ENCODE measurements at regions not wholly inside any gene's neighbourhood (a gene's known extent, or its start where the extent isn't known, plus 50 kb on each side); places are given as distances from the start of the nearest gene placed in this dataset.

GRCh38 chr19:5228932-5229777, 111.5 kb downstream of the PTPRS start:
- no peak for DNase-seq (ENCODE audit: low spot score)
- TF ChIP-seq CTCF (IDR thresholded peaks at IDR 0.05; ENCODE audit: extremely low read depth, missing control alignments), result no peak

- TF ChIP-seq CTCF (IDR thresholded peaks at IDR 0.05; ENCODE audit: extremely low read depth, missing control alignments), result no peak
These were observed 112.1 kb downstream of the PTPRS start for GRCh38 chr19:5228490-5228889.

GRCh38 chr19:5225486-5226345, 114.9 kb downstream of the PTPRS start:
- DNase-seq (ENCODE audit: low spot score), result no peak
- no peak for TF ChIP-seq CTCF (IDR thresholded peaks at IDR 0.05; ENCODE audit: extremely low read depth, missing control alignments)

More at GRCh38 chr19:5228490-5228889, 112.1 kb downstream of the PTPRS start:
- DNase-seq (ENCODE audit: low spot score), result no peak

GRCh38 chr19:5224480-5224879, 116.1 kb downstream of the PTPRS start:
- TF ChIP-seq CTCF (IDR thresholded peaks at IDR 0.05; ENCODE audit: extremely low read depth, missing control alignments), result no peak
- no peak for DNase-seq (ENCODE audit: low spot score)

GRCh38 chr19:5222821-5223321, 117.7 kb downstream of the PTPRS start:
- TF ChIP-seq CTCF (IDR thresholded peaks at IDR 0.05; ENCODE audit: extremely low read depth, missing control alignments), result no peak
- no peak for DNase-seq (ENCODE audit: low spot score)

- no peak for DNase-seq (ENCODE audit: low spot score)
- no peak for TF ChIP-seq CTCF (IDR thresholded peaks at IDR 0.05; ENCODE audit: extremely low read depth, missing control alignments)
These were observed 118.4 kb downstream of the PTPRS start for GRCh38 chr19:5222178-5222577.

- TF ChIP-seq CTCF (IDR thresholded peaks at IDR 0.05; ENCODE audit: extremely low read depth, missing control alignments), result no peak
- DNase-seq (ENCODE audit: low spot score), result no peak
These were observed 119.7 kb downstream of the PTPRS start for GRCh38 chr19:5220866-5221265.

Data from GM20000 (cell line).